ENCODE measurements at regions not wholly inside any gene's neighbourhood (a gene's known extent, or its start where the extent isn't known, plus 50 kb on each side); places are given as distances from the start of the nearest gene placed in this dataset.

- TF ChIP-seq ZFP69B (tag by site-specific recombination; IDR thresholded peaks at IDR 0.05), result no peak
- CTCF ChIA-PET, result interaction anchor here (0.7 kb wide), 1 partner anchor 25 kb away, joined by 3 read pairs; no protein-coding TSS in a partner anchor
- POLR2A ChIA-PET, result no interaction called here
- no peak overlapping the region for H3K27ac ChIP-seq (ENCODE audit: extremely low read depth, low read depth, low read length)
- H3K36me3 ChIP-seq (ENCODE audit: control insufficient read depth in 2 of 2, insufficient read depth in 1 of 2, low read length in 2 of 2), result no peaks in the 10 kb centered on the region
- H3K4me1 ChIP-seq (ENCODE audit: control insufficient read depth, insufficient read depth, low read length), result no peaks in the 10 kb centered on the region
- H3K4me3 ChIP-seq (ENCODE audit: low read depth, low read length), result no peak overlapping the region
- no peaks in the 10 kb centered on the region for H3K9me3 ChIP-seq (ENCODE audit: control insufficient read depth, insufficient read depth, low read depth, low read length)
These were observed 87.4 kb upstream of the SMNDC1 start for GRCh38 chr10:110392121-110392520.

GRCh38 chr10:110392868-110393740 lies 88.4 kb upstream of the SMNDC1 start:
- no peak overlapping the region for H3K27ac ChIP-seq (ENCODE audit: extremely low read depth, low read depth, low read length)
- CTCF ChIA-PET, result no interaction called here

More at GRCh38 chr10:110392868-110393740, 88.4 kb upstream of the SMNDC1 start:
- TF ChIP-seq ZNF341 (tag by site-specific recombination; IDR thresholded peaks at IDR 0.05; ENCODE audit: low read depth), result peak; percentile 44; the same call in 1 of the 2 replicates
- TF ChIP-seq ZBTB6 (tag by site-specific recombination; IDR thresholded peaks at IDR 0.05), result peak; percentile 56
- no peak for TF ChIP-seq ZNF837 (tag by site-specific recombination; IDR thresholded peaks at IDR 0.05)
- TF ChIP-seq ZIC2 (tag by site-specific recombination; IDR thresholded peaks at IDR 0.05), result peak; percentile 26
- peak; percentile 98 for TF ChIP-seq EGR2 (tag by site-specific recombination; IDR thresholded peaks at IDR 0.05; ENCODE audit: low read depth)
- TF ChIP-seq, protein P1, sequence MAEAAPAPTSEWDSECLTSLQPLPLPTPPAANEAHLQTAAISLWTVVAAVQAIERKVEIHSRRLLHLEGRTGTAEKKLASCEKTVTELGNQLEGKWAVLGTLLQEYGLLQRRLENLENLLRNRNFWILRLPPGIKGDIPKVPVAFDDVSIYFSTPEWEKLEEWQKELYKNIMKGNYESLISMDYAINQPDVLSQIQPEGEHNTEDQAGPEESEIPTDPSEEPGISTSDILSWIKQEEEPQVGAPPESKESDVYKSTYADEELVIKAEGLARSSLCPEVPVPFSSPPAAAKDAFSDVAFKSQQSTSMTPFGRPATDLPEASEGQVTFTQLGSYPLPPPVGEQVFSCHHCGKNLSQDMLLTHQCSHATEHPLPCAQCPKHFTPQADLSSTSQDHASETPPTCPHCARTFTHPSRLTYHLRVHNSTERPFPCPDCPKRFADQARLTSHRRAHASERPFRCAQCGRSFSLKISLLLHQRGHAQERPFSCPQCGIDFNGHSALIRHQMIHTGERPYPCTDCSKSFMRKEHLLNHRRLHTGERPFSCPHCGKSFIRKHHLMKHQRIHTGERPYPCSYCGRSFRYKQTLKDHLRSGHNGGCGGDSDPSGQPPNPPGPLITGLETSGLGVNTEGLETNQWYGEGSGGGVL (tag by site-specific recombination; IDR thresholded peaks at IDR 0.05), result peak; percentile 80
- TF ChIP-seq PRDM10 (tag by site-specific recombination; IDR thresholded peaks at IDR 0.05), result 0 out of 2 replicates have a peak, but pooled peaks have one; percentile 11
- no peak for TF ChIP-seq BCL11A (tag by site-specific recombination; IDR thresholded peaks at IDR 0.05; ENCODE audit: low read depth)
- TF ChIP-seq ZNF19 (tag by site-specific recombination; IDR thresholded peaks at IDR 0.05; ENCODE audit: low read depth), result no peak
- TF ChIP-seq ZFHX2 (tag by site-specific recombination; conservative IDR thresholded peaks at IDR 0.05), result peak; percentile 98
- Histone ChIP-seq H3K9me3 (ENCODE audit: control insufficient read depth, insufficient read depth, low read depth, low read length) (no peaks in the 10 kb centered on the region), H3K4me1 (ENCODE audit: control insufficient read depth, insufficient read depth, low read length) (no peaks in the 10 kb centered on the region), H3K36me3 (ENCODE audit: control insufficient read depth in 2 of 2, insufficient read depth in 1 of 2, low read length in 2 of 2) (no peaks in the 10 kb centered on the region), H3K4me3 (ENCODE audit: low read depth, low read length) (no peak overlapping the region)
- POLR2A ChIA-PET, result no interaction called here
